HG03066 (cell line): ENCODE measurements at regions not wholly inside any gene's neighbourhood (a gene's known extent, or its start where the extent isn't known, plus 50 kb on each side); places are given as distances from the start of the nearest gene placed in this dataset.

Experiments used
- ATAC-seq: cut with Tn5 transposase; IDR thresholded peaks from one replicate; pipeline ENCODE4 v1.9.1; 2021; ENCODE audit warnings: low read depth; ENCODE audit not compliant: unreplicated experiment

DNA sequence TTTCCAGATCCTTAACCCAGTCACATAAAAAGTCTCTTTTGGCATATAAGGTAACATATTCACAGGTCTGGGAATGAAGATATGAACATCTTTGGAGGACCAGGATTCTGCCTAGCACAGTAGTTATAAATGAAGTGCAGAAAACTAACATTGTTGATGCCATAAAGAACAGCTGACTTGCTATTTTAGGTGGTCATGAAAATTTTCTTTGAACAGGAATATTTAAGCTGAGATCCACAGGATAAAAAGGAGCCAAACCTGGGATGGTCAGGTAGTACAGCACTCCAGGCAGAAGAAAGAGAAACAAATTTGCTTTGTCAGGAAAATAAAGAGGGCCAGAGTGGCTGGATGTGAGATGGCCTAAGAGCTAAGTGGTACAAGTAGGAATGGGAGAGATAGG lies 80.0 kb downstream of the CENPW start:
- ATAC-seq, result no peak

DNA sequence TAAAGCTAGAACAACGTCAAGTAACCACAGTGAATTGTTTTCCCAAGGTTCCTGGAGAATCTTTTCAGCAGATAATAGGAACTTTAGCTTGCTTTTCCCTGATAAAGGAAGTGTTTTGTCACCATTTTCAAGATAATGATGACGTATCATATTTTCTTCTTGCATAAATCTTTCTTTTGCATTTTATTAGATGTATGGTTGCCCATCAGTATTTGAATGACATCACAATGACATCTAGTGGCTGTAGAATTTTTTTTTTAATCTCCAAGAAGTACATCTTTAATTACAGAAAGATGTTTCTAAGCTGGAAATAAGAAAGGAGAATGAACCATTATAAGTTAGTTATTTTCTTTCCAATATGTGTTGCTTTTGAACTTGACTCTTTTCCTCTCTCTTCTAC lies 83.0 kb downstream of the CENPW start:
- ATAC-seq, result no peak

DNA sequence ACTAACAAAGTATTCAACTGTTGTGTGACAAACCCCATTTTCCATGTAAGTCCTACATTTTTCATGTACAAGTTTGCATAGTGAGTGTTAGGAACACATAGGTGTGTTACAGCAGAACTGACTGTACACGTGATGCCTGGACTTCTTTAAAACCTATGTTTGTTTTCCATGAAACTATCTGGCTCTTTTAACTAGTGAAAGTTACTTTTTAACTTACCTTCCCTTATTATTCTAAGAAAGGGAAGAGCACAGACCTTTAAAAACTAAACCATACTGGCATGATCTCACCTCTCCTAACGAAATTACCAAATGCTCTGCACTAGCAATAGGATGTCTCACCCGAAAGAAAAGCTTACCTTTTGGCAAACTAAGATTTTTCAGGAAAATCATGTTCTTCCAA lies 87.8 kb downstream of the CENPW start:
- ATAC-seq, result no peak

DNA sequence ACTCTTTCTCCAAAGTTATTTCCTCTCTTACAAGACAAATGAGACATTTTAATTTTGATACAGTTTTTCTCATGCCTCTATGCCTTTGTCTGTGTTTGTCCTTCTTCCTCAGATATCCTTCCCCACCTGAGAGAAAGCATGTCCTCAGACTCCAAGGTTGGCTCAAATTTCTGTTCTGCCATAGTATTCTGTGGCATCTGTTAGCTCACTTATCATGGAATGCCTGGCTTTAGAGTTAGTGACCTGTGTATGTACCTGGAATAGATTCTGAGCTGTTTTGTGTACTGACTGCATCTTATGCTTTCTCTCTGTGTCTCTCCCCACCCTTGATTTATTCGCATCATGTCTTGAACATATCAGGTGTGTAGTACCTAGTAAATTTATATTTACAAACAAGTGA lies 90.0 kb downstream of the CENPW start:
- ATAC-seq, result no peak

DNA sequence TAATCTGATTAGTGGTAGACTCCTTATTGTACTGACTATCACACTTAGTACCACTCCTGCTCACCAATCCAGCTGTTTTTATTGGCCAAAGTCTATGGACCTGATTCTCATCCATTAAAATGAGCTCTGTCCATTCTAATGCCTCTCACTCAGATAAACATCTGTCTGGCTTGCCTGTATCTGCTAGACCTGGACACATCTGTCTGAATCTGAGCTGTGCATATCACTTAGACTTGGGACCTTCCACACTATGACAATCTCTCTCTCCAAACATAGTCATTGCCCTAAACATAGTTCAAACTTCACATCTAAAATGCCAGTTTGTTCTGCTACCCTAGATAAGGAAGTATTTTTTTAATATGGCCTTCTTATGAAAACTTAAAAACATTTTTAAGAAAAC lies 92.6 kb downstream of the CENPW start:
- no peak for ATAC-seq

DNA sequence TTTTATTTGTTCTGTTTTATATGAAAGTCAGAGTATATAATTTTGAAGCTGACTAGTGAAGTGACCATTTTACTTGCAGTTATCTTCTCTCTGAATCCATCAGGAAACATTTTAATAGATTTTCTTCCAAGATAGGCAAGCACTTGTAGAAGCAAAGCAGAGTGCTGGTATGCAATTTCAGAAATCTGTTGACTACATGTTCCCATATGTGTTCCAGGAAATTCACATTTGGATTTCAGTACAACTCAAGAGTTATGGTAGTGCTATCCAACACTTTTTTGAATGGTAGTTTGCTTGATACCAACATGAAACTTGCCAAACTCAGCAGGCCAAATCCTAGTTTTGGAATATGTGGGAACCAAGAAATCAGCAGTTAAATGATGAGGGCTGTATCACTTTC lies 94.0 kb downstream of the CENPW start:
- no peak for ATAC-seq

DNA sequence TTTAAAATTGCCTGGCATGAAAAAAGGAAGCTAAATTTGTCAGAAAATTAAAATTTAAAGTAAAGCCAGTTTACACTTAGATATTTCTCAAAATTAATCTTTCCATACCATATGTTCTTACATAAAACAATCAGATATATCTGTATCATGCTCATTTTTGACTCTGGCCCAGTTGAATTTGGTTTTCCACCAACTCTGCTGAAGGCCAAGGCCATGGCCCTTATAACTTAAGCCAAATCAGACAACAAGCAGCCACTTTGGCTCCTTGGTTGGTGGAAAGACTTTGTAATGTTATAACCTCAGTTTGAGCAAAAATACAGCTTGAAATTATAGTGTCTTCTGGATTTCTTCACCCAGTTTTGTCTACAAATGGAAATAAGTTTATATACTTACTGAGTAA lies 97.3 kb downstream of the CENPW start:
- no peak for ATAC-seq

DNA sequence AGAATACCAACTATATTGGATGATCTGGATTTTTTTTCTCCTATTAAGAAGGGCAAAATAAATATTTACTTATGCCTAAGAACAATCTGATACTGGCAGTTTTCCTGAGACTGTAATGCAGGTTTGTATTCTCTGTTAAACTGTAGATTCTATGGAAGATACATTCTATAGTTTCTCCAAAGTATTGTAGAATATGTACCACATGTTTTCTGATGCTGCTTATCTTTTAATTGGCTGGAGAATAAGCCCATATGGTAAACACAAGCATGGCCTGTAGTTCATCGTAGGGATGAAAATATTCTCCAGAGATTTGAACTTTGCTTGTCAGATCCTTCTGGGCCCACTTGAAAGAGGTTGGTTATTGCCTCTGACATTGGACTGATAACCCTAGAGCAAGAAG lies 99.1 kb downstream of the CENPW start:
- ATAC-seq, result no peak

DNA sequence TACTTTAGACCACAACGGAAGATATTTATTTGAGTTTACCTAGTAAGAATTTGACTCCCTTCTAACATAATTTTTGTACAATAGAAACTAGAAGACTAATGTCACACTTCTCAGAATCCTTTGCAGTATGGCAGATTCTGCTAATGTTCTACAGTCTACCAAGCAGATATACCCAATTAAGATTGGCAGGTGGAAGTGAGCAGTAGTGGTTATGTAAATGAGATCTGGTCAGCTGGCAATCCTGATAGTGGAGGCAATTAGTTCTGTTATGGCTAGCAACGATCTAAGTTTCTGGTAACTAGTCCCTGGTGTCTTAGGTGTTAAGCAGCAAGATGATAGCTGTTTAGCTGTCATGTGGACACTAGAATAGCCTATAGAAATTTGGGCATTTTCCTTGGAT lies 101.0 kb downstream of the CENPW start:
- no peak for ATAC-seq

DNA sequence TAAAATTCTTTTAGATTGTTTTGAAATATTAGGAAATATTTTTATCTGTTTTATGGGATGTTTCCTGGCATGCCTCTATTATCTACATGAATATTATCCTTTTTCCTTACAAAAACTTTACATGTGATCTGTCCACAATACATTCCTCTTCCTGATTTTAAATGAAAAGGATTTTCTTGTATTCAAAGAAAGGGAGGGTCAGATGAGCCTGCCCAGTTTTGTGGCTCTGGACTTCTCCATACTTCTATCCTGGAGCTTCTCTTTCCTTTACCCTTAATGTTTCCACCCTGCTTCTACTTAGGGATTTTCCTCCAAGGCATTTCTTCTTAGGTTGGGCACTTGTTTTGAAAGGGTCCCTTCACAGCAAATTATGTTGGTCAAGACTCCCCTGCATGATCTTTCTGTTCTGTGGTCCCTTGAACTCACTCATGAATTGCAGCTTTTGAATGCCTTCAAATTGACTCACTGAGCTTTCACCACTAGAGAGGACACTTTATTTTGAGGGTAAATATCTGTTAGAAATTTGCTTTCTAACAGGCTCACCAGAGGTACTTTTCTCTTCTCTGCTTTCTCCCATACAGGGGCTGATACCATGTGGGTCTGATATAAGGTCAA lies 104.9 kb downstream of the CENPW start:
- ATAC-seq, result no peak

DNA sequence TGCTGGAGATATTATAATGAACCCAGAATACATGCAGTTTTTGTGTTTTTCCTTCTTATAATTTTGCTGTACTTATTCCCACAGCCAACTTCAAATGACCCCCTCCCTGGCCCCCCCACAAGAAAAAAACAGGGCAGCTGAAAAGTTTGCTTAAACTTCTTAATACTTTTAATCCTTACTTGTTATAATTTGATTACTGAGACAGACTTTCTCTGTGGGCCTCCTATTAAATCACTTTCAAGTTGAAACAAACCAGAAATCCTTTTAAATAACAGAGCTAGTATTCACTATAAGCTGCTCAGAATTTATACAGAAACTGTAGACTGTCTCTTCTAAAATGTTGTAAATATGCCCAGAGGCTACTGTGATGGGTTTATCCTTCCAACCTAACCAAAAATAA lies 106.3 kb downstream of the CENPW start:
- ATAC-seq, result no peak

DNA sequence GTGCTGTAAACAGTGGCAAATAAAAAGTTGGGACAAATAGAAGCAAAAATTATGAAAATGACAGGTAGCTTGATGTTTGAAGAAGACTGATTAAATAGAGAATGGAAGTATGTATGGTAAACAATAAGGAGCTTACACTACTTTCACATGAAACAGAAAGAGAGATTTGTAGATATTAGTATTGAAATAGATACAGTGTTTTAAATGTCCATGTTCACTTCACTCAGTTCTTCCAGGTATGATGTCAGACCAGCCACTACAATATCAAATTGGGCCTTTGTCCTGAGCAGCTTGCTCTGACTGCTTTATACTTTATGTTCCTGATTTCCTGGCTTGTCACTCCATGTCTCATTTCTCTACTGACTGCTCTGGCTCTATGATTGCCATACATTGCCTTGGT lies 107.5 kb downstream of the CENPW start:
- no peak for ATAC-seq

DNA sequence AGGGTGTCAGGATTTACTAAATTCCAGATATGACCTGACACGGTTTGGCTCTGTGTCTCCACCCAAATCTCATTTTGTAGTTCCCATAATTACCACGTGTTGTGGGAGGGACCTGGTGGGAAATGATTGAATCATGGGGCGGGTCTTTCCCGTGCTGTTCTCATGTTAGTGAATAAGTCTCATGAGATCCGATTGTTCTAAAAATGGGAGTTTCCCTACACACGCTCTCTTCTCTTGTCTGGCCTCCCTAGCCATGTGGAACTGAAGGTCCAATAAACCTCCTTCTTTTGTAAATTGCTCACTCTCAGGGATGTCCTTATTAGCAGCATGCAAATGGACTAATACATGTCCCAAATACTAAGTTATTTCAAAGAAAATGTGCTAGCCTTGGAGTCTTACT lies 121.1 kb downstream of the CENPW start:
- no peak for ATAC-seq

DNA sequence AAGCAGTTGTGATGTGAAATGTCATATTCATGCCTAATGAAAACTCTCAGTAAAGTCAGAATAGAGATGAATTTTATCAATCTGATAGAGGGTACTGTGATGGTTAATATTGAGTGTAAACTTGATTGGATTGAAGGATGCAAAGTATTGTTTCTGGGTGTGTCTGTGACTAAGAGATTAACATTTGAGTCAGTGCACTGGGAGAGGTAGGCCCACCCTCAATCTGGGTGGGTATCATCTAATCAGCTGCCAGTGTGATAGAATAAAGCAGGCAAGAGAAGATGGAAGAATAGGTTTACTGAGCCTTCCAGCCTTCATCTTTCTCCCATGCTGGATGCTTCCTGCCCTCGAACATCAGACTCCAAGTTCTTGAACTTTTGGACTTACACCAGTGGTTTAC lies 124.3 kb downstream of the CENPW start:
- no peak for ATAC-seq

DNA sequence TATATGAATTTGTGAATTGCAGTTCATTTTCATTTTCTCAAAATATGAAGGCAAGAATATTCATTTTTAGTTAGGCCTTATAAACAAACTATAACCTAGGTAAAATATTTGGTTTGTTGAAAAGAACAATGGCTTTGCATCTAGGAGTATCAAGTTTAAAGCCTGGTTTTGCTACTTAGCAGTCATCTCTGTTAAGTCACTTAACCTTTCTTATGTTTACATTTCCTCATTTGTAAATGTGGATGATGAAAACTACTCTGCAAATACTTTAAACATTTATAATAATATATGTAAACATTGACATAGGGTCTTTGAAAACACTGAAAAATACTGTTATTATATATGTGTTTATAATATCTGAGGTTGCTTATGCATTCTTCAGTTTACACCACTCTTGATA lies 135.5 kb downstream of the CENPW start:
- ATAC-seq, result no peak

DNA sequence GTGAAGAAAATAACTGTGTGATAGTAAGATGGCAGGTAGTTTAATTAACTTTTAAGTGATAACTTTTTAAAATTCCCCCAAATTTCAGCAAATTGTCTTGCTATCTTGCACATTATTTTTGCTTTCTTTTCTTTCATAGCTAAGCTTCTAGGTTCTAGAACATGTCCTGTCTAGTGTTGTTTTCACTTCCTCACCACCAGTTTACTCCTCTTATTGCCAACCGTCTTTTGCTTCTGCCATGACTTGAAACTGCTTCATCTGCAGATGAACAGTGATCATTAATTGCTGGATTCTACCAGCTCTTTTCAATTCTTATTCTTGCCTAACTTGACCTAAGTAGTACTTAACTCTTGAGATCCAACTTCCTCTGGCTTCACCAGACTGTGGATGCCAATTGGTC lies 137.8 kb downstream of the CENPW start:
- peak; percentile 64 for ATAC-seq

DNA sequence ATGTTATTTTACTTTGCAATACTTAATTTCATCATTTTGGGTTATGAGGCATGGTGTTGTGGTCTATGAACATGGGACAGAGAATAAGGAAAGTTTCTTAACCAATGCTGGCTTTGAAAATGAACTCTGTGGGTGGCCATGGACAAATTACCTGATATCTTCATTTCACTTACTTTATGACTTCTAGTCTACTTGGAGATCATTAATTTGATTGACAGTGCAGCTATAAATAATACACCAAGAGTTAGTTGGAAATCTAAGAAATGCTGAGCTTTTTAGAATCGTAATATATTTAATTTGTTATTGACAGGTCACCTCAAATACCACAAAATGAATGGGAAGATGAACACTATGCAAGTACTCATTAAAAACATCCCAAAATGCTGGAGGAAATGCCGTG lies 140.4 kb downstream of the CENPW start:
- ATAC-seq, result no peak

DNA sequence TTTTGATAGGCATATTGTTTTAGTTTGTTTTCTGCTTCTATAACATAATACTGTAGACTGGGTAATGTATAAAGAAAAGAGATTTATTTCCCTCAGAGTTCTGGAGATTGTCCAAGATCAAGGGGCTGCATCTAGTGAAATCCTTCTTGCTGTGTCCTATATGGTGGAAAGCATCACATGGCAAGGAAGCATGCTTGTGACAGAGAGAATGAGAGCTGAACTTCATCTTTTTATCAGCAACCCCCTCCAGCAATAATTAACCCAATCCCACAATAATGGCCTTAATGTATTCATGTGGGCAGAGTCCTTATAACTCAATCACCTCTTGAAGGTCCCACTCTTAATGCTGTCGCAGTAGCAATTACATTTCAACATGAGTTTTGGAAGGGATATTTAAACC lies 141.4 kb downstream of the CENPW start:
- ATAC-seq, result no peak

DNA sequence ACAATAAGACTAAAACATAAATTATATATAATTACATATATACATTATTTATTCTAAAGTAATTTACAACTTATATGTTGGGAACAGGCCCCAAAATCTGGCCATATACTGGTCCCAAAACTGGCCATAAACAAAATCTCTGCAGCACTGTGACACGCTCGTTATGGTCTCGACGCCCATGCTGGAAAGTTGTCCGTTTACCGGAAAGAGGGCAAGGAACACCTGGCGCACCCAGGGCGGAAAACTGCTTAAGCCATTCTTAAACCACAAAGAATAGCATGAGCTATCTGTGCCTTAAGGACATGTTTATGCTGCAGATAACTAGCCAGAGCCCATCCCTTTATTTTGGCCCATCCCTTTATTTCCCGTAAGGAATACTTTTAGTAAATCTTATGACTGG lies 164.9 kb downstream of the CENPW start:
- ATAC-seq, result no peak

DNA sequence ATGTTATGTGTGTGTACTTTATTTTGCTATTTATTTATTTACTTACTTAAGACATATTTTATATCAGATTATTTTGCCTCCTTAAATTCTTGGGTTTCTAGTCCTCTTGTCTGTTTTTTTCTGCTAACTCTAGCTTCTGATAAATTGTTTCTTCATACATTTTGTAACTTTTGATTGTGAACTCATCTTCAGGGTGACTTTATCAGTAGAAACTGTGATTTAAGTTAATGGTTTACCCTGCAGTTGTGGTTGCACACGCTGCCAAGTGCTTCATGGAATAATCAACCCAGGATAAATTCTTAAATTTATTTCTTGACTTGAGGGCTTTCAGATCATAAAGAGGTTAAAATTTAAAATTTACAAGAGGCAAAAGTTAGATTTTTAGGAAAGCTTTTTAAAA lies 173.3 kb downstream of the CENPW start:
- ATAC-seq, result no peak

DNA sequence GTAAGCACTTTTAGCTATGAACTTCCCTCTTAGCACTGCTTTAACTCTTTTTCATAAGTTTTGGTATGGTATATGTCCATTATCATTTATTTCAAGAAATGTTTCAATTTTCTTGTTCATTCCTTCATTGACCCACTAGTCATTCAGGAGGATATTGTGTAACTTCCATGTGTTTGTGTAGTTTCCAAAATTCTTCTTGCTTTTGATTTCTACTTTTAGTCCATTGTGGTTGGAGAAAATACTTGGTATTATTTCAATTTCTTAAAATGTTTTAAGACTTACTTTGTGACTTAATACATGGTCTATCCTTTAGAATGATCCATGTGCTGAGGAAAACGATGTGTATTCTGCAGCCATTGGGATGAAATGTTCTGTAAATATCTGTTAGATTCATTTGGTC lies 176.5 kb downstream of the CENPW start:
- ATAC-seq, result no peak

DNA sequence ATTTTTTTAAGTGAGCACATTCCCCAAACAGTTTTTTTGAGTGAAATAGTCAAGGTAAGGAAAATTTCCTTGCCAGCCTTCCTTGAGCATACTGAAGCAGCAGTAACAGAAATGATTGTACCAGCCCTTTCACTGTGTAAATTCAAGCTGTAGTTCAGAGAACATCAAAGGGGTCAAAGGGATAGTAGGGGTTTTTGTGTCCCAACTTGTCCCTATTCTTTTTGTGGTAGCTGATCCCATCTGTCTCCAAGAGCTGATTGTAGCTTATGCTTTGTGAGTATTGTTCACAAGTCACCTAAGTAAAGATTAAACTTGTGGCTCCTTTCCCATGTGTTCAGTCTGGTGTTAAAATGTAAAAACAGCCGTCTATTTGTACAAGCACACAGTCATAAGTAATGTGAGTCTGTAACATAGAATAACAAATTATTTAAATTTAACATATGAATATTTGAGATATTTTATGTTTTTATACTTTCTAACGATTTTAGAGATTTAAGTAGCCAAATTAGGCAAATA lies 185.0 kb downstream of the CENPW start:
- ATAC-seq, result no peak

DNA sequence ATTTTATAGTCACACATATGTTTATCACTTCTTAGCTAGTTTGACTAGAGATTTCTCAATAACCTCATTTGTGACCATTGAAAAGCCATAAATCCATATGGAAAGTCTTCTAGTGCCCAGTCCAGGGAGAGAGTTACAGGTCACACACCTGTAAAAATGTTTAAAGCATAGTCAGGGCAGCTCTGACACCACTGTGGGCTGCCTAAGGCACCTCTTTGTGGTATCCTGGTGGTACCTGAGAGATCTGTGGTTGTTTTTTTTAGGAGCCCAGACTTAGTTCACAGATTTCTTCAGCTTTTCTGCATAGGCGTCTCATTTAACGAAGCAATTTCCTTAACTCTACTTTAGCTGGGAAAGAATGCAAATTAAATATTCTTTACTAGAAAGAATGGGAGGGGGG lies 186.6 kb downstream of the CENPW start:
- ATAC-seq, result no peak
